ENCODE measurements at regions not wholly inside any gene's neighbourhood (a gene's known extent, or its start where the extent isn't known, plus 50 kb on each side); places are given as distances from the start of the nearest gene placed in this dataset.

DNA sequence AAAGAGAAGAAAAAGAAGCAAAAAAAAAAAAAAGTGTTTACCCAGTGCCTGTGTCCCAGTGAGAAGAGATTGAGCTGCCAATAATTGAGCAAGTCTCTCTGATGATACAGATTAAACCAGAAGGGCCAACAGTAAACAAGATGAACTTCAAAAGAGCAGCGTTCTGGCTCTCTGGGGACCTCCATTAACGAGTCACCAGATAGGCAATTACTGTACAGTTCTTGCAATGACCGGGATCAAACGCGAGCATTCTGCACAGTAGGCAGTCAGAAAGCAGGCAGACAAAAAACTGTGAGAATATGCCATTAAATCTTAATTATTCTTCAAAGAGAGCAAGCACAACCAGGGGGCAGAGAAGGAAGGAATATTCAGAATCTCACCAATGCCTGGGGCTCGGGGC lies 626.1 kb downstream of the TMEM114 start:
- Histone ChIP-seq H3K36me3 (no peaks in the 10 kb centered on the region), H3K9me3 (no peaks in the 10 kb centered on the region), H3K4me1 (no peaks in the 10 kb centered on the region), H3K27ac (no peak overlapping the region), H3K27me3 (no peaks in the 10 kb centered on the region), H3K4me3 (no peak overlapping the region)
- intact Hi-C loops (cut with DNase I): no loop called here
- WGBS, 2 donors: 52 to 56% methylated on average over 6 of the region's 6 CpGs
- TF ChIP-seq, protein P1, sequence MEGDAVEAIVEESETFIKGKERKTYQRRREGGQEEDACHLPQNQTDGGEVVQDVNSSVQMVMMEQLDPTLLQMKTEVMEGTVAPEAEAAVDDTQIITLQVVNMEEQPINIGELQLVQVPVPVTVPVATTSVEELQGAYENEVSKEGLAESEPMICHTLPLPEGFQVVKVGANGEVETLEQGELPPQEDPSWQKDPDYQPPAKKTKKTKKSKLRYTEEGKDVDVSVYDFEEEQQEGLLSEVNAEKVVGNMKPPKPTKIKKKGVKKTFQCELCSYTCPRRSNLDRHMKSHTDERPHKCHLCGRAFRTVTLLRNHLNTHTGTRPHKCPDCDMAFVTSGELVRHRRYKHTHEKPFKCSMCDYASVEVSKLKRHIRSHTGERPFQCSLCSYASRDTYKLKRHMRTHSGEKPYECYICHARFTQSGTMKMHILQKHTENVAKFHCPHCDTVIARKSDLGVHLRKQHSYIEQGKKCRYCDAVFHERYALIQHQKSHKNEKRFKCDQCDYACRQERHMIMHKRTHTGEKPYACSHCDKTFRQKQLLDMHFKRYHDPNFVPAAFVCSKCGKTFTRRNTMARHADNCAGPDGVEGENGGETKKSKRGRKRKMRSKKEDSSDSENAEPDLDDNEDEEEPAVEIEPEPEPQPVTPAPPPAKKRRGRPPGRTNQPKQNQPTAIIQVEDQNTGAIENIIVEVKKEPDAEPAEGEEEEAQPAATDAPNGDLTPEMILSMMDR (IDR thresholded peaks at IDR 0.05): no peak
- DNase-seq: no peak

DNA sequence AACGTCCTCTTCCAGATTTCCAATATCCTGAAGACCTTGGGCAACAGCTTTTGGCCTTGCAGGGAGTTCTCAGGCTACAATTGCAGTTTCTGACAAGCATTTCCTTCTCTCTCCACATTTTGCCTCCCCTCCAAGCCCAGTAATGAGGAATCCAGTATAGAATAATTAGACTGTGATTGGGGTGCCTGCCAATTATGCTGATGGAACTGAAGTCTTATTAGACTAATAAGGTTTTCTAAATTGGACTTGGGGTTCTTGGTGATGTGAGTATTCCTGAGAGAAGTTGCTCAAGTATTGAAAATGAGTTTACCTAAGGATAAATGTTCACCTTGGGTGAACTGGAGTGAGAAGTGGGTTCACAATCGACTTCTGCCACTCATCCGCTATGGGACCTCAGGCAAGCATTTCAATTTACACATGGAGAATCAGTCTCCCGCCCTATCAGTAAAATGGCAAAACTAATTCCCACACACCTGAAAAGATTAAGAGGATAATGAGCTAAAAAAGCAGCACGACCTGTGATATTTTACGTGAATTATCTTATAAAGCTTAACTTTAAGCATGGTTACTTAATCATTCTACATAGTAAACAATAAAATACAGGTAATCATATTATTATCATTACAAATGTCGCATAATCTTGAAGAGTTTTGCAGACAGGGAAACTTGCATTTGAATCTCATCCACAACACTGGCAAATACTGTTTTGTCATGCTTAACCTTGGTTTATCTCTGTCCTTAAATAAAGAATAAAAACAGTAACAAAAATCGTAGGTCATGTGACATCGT lies 628.0 kb downstream of the TMEM114 start:
- H3K9me3 ChIP-seq: no peaks in the 10 kb centered on the region
- no peak overlapping the region for H3K27ac ChIP-seq
- H3K27me3 ChIP-seq: no peaks in the 10 kb centered on the region
- no peak for DNase-seq
- H3K4me3 ChIP-seq: no peak overlapping the region
- no peaks in the 10 kb centered on the region for H3K4me1 ChIP-seq
- TF ChIP-seq POLR2A (IDR thresholded peaks at IDR 0.05): no peak
- TF ChIP-seq, protein P1 (IDR thresholded peaks at IDR 0.05): no peak
- intact Hi-C loops (cut with DNase I): no loop called here
- no peaks in the 10 kb centered on the region for H3K36me3 ChIP-seq
- 74 to 82% methylated on average over 9 of the region's 9 CpGs for WGBS, 2 donors

DNA sequence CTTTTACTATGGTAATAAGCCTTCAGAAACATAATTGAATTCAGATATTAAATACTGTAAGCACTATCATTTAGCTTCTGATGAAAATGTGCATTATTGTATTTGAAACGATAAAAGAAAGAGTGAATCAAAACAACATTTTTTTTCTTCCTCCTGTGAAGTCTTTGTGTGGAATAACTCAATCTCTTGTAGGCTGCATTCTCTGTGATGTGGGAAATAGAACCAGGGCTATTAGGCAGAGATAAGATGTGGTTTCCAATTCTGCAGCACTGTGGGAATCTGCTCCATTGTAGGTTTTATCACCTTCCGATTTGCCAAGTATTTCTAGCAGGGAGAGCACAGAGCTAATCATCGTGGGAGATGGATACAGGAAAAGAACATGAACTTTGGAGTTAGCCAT lies 624.5 kb downstream of the RBFOX1 start:
- no peaks in the 10 kb centered on the region for H3K4me1 ChIP-seq
- H3K27me3 ChIP-seq: no peaks in the 10 kb centered on the region
- intact Hi-C loops (cut with DNase I): no loop called here
- no peak overlapping the region for H3K27ac ChIP-seq
- TF ChIP-seq POLR2A (IDR thresholded peaks at IDR 0.05): no peak
- TF ChIP-seq, protein P1 (IDR thresholded peaks at IDR 0.05): no peak
- H3K36me3 ChIP-seq: no peaks in the 10 kb centered on the region
- 67 to 73% methylated on average over 3 of the region's 3 CpGs for WGBS, 2 donors
- H3K9me3 ChIP-seq: no peaks in the 10 kb centered on the region
- DNase-seq: no peak
- no peak overlapping the region for H3K4me3 ChIP-seq

DNA sequence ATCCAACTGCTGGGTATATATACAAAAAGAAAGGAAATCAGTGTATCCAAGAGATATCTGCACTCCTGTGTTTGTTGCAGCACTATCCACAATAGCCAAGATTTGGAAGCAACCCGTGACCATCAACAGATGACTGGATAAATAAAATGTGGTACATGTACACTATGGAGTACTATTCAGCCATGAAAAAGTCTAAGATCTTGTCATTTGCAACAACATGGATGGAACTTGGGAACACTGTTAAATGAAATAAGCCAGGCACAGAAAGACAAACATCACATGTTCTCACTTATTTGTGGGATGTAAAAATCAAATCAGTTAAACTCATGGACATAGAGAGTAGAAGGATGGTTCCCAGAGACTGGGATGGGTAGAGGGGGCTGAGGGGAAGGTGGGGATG lies 620.7 kb downstream of the RBFOX1 start:
- H3K4me3 ChIP-seq: no peak overlapping the region
- no peaks in the 10 kb centered on the region for H3K9me3 ChIP-seq
- intact Hi-C loops (cut with DNase I): no loop called here
- H3K27me3 ChIP-seq: no peaks in the 10 kb centered on the region
- no peaks in the 10 kb centered on the region for H3K36me3 ChIP-seq
- no peak for DNase-seq
- no peak overlapping the region for H3K27ac ChIP-seq
- 62 to 77% methylated on average over 1 of the region's 1 CpG for WGBS, 2 donors
- no peaks in the 10 kb centered on the region for H3K4me1 ChIP-seq
- TF ChIP-seq, protein P1 (IDR thresholded peaks at IDR 0.05): no peak
- no peak for TF ChIP-seq POLR2A (IDR thresholded peaks at IDR 0.05)

DNA sequence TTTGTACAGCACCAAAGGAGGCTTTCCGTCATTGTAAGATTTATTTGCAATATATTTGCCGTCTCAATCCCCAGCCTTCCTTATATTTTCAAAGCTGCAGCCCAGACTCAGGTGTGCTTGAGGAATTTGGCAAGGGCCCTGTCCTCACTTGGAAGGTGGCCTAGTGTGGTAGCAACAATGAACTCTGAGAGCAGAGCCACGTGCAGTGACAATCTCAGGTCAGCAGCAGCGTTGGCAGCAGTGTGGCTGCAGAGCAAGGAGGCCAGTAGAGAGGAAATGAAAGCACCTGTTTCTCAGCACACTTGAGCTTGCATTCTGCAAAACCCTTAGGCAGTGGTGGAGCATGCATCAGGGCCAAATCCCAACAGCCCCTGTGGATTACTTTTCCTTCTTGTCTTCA lies 613.5 kb downstream of the RBFOX1 start:
- no peak overlapping the region for H3K27ac ChIP-seq
- no peak for DNase-seq
- WGBS, 2 donors: 51 to 59% methylated on average over 3 to 4 of the region's 4 CpGs
- H3K36me3 ChIP-seq: no peaks in the 10 kb centered on the region
- TF ChIP-seq POLR2A (IDR thresholded peaks at IDR 0.05): no peak
- TF ChIP-seq, protein P1 (IDR thresholded peaks at IDR 0.05): no peak
- H3K4me1 ChIP-seq: no peaks in the 10 kb centered on the region
- no peak overlapping the region for H3K4me3 ChIP-seq
- H3K27me3 ChIP-seq: no peaks in the 10 kb centered on the region
- intact Hi-C loops (cut with DNase I): no loop called here
- H3K9me3 ChIP-seq: no peaks in the 10 kb centered on the region
